H1 (cell line): ENCODE measurements at regions not wholly inside any gene's neighbourhood (a gene's known extent, or its start where the extent isn't known, plus 50 kb on each side); places are given as distances from the start of the nearest gene placed in this dataset.

ENCODE experiments used
- CTCF ChIA-PET: fragments of 300-600 bp; sonication (Branson Sonifier 250); formaldehyde crosslinking; loops from one replicate; lab custom pipeline; 2021; ENCODE audit not compliant: partially characterized antibody; lab: Charles Lee
- POLR2A ChIA-PET: fragments of 300-600 bp; sonication (Branson Sonifier 250); formaldehyde crosslinking; loops from one replicate; lab custom pipeline; 2021; ENCODE audit warnings: inconsistent platforms; ENCODE audit not compliant: partially characterized antibody; lab: Charles Lee
- DNase-seq, 2 experiments: peaks; one replicate each; pipeline versions ENCODE4 v3.0.0 to v3.0.0-alpha.2; 2010 to 2022; ENCODE audit warnings: low spot score in 2 of 2, low read depth in 1 of 2, mixed read lengths in 1 of 2
- FAIRE-seq: peaks from 2 replicates; lab custom pipeline; 2011; peaks lifted over from hg19 to GRCh38; lab: Jason Lieb, UNC
- H2AFZ ChIP-seq: 2 replicates; pipeline ENCODE4 v1.8.1; 2012; ENCODE audit warnings: low read length, inconsistent platforms
- H2AK5ac ChIP-seq: 2 replicates; pipeline ENCODE4 v1.6.1; 2013; ENCODE audit warnings: low read depth, low read length
- H2BK120ac ChIP-seq: replicated peaks from 2 replicates; pipeline ENCODE3; 2013; ENCODE audit warnings: low read depth, low read length, inconsistent platforms
- H2BK12ac ChIP-seq: 2 replicates; pipeline ENCODE4 v1.6.1; 2013; ENCODE audit warnings: low read depth, low read length
- H2BK15ac ChIP-seq: 2 replicates; pipeline ENCODE4 v1.6.1; 2013; ENCODE audit warnings: low read length
- H2BK20ac ChIP-seq: 2 replicates; pipeline ENCODE4 v1.6.1; 2013; ENCODE audit warnings: low read length
- H2BK5ac ChIP-seq: 2 replicates; pipeline ENCODE4 v1.6.1; 2013; ENCODE audit warnings: low read depth, low read length
- H3K14ac ChIP-seq: 2 replicates; pipeline ENCODE4 v1.6.1; 2013; ENCODE audit warnings: inconsistent platforms; ENCODE audit not compliant: insufficient read length
- H3K18ac ChIP-seq: 2 replicates; pipeline ENCODE4 v1.6.1; 2013; ENCODE audit warnings: low read length; ENCODE audit errors: extremely low read depth
- H3K23ac ChIP-seq: 2 replicates; pipeline ENCODE4 v1.6.1; 2013; ENCODE audit warnings: inconsistent platforms; ENCODE audit not compliant: insufficient read length
- H3K23me2 ChIP-seq: 2 replicates; pipeline ENCODE4 v1.6.1; 2013; ENCODE audit warnings: low read depth, low read length
- H3K27ac ChIP-seq: 2 replicates; pipeline ENCODE4 v1.6.1; 2011; ENCODE audit warnings: low read depth, low read length, inconsistent platforms
- H3K27me3 ChIP-seq, 4 experiments: replicated peaks in 1 of 4; 1 replicate in 1 of 4; 2 replicates in 3 of 4; pipeline versions ENCODE4 v1.6.1 to v1.8.1; 2011 to 2013; ENCODE audit warnings: low read length in 3 of 4, mild to moderate bottlenecking in 3 of 4, inconsistent platforms in 2 of 4, mixed read lengths in 2 of 4, moderate library complexity in 1 of 4; ENCODE audit not compliant: control insufficient read depth in 3 of 4, insufficient read depth in 3 of 4; ENCODE audit errors: extremely low read depth in 1 of 4
- H3K36me3 ChIP-seq, 4 experiments: 2 replicates each; pipeline versions ENCODE4 v1.6.1 to v1.8.1; 2011 to 2013; ENCODE audit warnings: mild to moderate bottlenecking in 4 of 4, low read length in 3 of 4, moderate library complexity in 2 of 4, control low read depth in 1 of 4, inconsistent platforms in 1 of 4; ENCODE audit not compliant: insufficient read depth in 4 of 4, control insufficient read depth in 2 of 4
- H3K4ac ChIP-seq: replicated peaks from 2 replicates; pipeline ENCODE3; 2013; ENCODE audit warnings: low read length, low read depth, mixed read lengths, inconsistent platforms; ENCODE audit not compliant: insufficient read length
- H3K4me1 ChIP-seq, 4 experiments: replicated peaks in 1 of 4; 1 replicate in 1 of 4; 2 replicates in 3 of 4; pipeline versions ENCODE4 v1.6.1 to v1.8.1; 2011 to 2013; ENCODE audit warnings: low read length in 3 of 4, inconsistent platforms in 2 of 4, mixed read lengths in 1 of 4; ENCODE audit not compliant: insufficient read depth in 4 of 4, control insufficient read depth in 3 of 4
- H3K4me2 ChIP-seq, 2 experiments: 2 replicates each; pipeline versions ENCODE4 v1.6.1 to v1.8.1; 2011 to 2013; ENCODE audit warnings: low read depth in 2 of 2, low read length in 2 of 2, control low read depth in 1 of 2, inconsistent platforms in 1 of 2, mild to moderate bottlenecking in 1 of 2; ENCODE audit not compliant: insufficient read depth in 1 of 2
- H3K4me3 ChIP-seq, 4 experiments: fragments of 200-600, 300-600 bp in 1 of 4; sonication (generic), shearing (Covaris generic), sonication (Bioruptor Twin) in 1 of 4; 2 replicates each; pipeline versions ENCODE4 v1.5.1 to v1.8.1; 2011 to 2016; ENCODE audit warnings: low read length in 4 of 4, low read depth in 3 of 4, control low read depth in 2 of 4, inconsistent platforms in 2 of 4, mild to moderate bottlenecking in 2 of 4, mixed read lengths in 1 of 4, moderate library complexity in 1 of 4; ENCODE audit not compliant: insufficient read depth in 2 of 4; ENCODE audit errors: extremely low read depth in 1 of 4
- H3K56ac ChIP-seq: replicated peaks from 2 replicates; pipeline ENCODE3; 2013; ENCODE audit warnings: low read depth, mild to moderate bottlenecking, mixed read lengths, low read length, inconsistent platforms; ENCODE audit not compliant: insufficient read length
- H3K79me1 ChIP-seq: 2 replicates; pipeline ENCODE4 v1.6.1; 2013; ENCODE audit warnings: low read depth, low read length, control low read depth
- H3K79me2 ChIP-seq, 2 experiments: 2 replicates each; pipeline versions ENCODE4 v1.6.1 to v1.8.1; 2012 to 2013; ENCODE audit warnings: low read length in 2 of 2, mild to moderate bottlenecking in 2 of 2, inconsistent platforms in 1 of 2; ENCODE audit not compliant: insufficient read depth in 2 of 2, control insufficient read depth in 1 of 2
- H3K9ac ChIP-seq, 4 experiments: replicated peaks in 1 of 4; 1 replicate in 1 of 4; 2 replicates in 3 of 4; pipeline versions ENCODE4 v1.6.1 to v1.8.1; 2011 to 2013; ENCODE audit warnings: low read depth in 3 of 4, low read length in 3 of 4, control low read depth in 2 of 4, mild to moderate bottlenecking in 2 of 4, moderate library complexity in 2 of 4, inconsistent platforms in 1 of 4; ENCODE audit errors: extremely low read depth in 1 of 4
- H3K9me3 ChIP-seq, 2 experiments: 2 replicates each; pipeline versions ENCODE4 v1.6.1 to v1.8.1; 2012 to 2013; ENCODE audit warnings: mild to moderate bottlenecking in 2 of 2, moderate library complexity in 2 of 2, control low read depth in 1 of 2, inconsistent platforms in 1 of 2, low read depth in 1 of 2, low read length in 1 of 2, mixed read lengths in 1 of 2; ENCODE audit not compliant: insufficient read depth in 2 of 2
- H4K20me1 ChIP-seq, 2 experiments: replicated peaks in 1 of 2; 2 replicates each; pipeline versions ENCODE3 to v1.8.1; 2011 to 2013; ENCODE audit warnings: inconsistent platforms in 2 of 2, low read length in 2 of 2, mild to moderate bottlenecking in 1 of 2; ENCODE audit not compliant: insufficient read depth in 2 of 2, control insufficient read depth in 1 of 2
- H4K5ac ChIP-seq: 2 replicates; pipeline ENCODE4 v1.6.1; 2013; ENCODE audit warnings: low read length, low read depth, mixed read lengths, inconsistent platforms; ENCODE audit not compliant: insufficient read length
- H4K8ac ChIP-seq: 2 replicates; pipeline ENCODE4 v1.8.0; 2013; ENCODE audit warnings: mild to moderate bottlenecking, moderate library complexity, low read length, inconsistent platforms; ENCODE audit not compliant: insufficient read depth; ENCODE audit errors: extremely low read depth
- H4K91ac ChIP-seq: replicated peaks from 2 replicates; pipeline ENCODE3; 2013; ENCODE audit warnings: low read length, mixed read lengths, inconsistent platforms; ENCODE audit not compliant: insufficient read length
- EP300 ChIP-seq, 2 experiments: IDR thresholded peaks; 1 replicate in 1 of 2; 2 replicates in 1 of 2; pipeline ENCODE4 v1.6.1; 2011 to 2012; ENCODE audit warnings: low read depth in 2 of 2, low read length in 2 of 2, mild to moderate bottlenecking in 2 of 2, borderline replicate concordance in 1 of 2, inconsistent platforms in 1 of 2, moderate library complexity in 1 of 2
- KDM4A ChIP-seq: IDR thresholded peaks from one replicate; pipeline ENCODE4 v1.7.1; 2012; ENCODE audit warnings: low read depth, mild to moderate bottlenecking, moderate library complexity, low read length, inconsistent platforms; ENCODE audit not compliant: severe bottlenecking
- KDM5A ChIP-seq: fragments of 200-600 bp; IDR thresholded peaks from 2 replicates; pipeline ENCODE4 v1.7.1; 2012; ENCODE audit warnings: mild to moderate bottlenecking, low read length, inconsistent platforms, mixed read lengths
- MAFK ChIP-seq: IDR thresholded peaks from 2 replicates; pipeline ENCODE4 v1.6.1; 2012; ENCODE audit warnings: low read depth, mild to moderate bottlenecking, improper control_type of control experiment, low read length
- PHF8 ChIP-seq: fragments of 200-600 bp; sonication (generic); conservative IDR thresholded peaks from 2 replicates; pipeline ENCODE4 v1.7.1; 2012; ENCODE audit warnings: low read depth, mild to moderate bottlenecking, inconsistent platforms, low read length, moderate library complexity
- TEAD4 ChIP-seq: IDR thresholded peaks from 2 replicates; pipeline ENCODE4 v1.6.1; 2012; ENCODE audit warnings: low read depth, low read length, inconsistent platforms, mixed read lengths
- ZNF274 ChIP-seq: IDR thresholded peaks from 2 replicates; pipeline ENCODE4 v1.7.0; 2012; ENCODE audit warnings: low read length, borderline replicate concordance; ENCODE audit errors: extremely low read depth
- WGBS, 2 experiments: shearing (Covaris generic) in 1 of 2; methylation state at CpG; one replicate each; pipeline versions ENCODE4 v1.1.6 to v1.1.7; 2013 to 2015; ENCODE audit warnings: low lambda C conversion rate in 2 of 2, mixed read lengths in 2 of 2, inconsistent platforms in 1 of 2, low coverage in 1 of 2, missing lambda C conversion rate in 1 of 2; ENCODE audit not compliant: insufficient replicate concordance in 2 of 2, insufficient coverage in 1 of 2, insufficient read length in 1 of 2; ENCODE audit errors: extremely low coverage in 1 of 2, missing lambda C conversion rate in 1 of 2; 5-methylcytosine and 5-hydroxymethylcytosine counted together

DNA sequence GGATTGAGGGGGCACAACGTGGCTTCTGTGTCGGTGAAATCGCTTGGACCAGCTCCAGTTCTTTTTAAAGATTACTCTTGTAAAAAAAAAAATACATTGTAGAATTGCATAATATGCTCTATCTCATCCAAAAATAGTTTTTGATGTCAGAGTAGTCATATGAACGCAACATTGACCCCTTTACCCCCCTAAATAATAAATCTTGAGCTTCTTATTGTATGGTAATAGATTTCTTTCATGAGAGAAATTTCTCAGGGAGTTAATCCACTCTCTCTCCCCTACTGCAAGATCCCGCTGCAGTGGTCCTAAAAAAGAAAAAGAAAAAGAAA, 50.2 kb upstream of the PAIP2B start:
- Histone ChIP-seq H3K4me3 (peak overlapping the region; percentile 49 to 72 (median 64)), H3K23me2 (peaks cover 3% of the 10 kb centered on the region), H3K27me3 (peaks cover 0 to 7% (median 2%) of the 10 kb centered on the region in 4 experiments; a peak in 4 of 7 replicates), H4K91ac (no peak overlapping the region), H2AK5ac (no peak overlapping the region), H2BK12ac (peak overlapping the region; percentile 80; the same call in 1 of the 2 replicates), H3K56ac (no peak overlapping the region), H3K18ac (no peak overlapping the region), H2BK15ac (no peak overlapping the region), H3K23ac (no peak overlapping the region), H2BK20ac (no peak overlapping the region), H3K4me2 (peak overlapping the region; percentile 79 to 88), H3K9me3 (no peaks in the 10 kb centered on the region), H3K79me1 (peaks cover 3% of the 10 kb centered on the region; the same call in 1 of the 2 replicates), H2BK120ac (no peak overlapping the region), H3K9ac (peak overlapping the region in 2 of 4 experiments; percentile 29 to 36; a peak in 2 of 7 replicates), H4K8ac (no peak overlapping the region), H3K14ac (no peak overlapping the region), H4K20me1 (no peaks in the 10 kb centered on the region), H4K5ac (no peak overlapping the region), H3K27ac (no peak overlapping the region), H3K79me2 (peaks cover 0 to 30% of the 10 kb centered on the region in 2 experiments; a peak in 3 of 4 replicates), H2BK5ac (no peak overlapping the region), H3K36me3 (no peaks in the 10 kb centered on the region), H3K4me1 (peaks cover under 1 to 13% (median 7%) of the 10 kb centered on the region in 4 experiments; a peak in 6 of 7 replicates), H2AFZ (0 out of 2 replicates have a peak overlapping the region, but pooled peaks have one; percentile 60), H3K4ac (no peak overlapping the region)
- no peak for FAIRE-seq
- TF ChIP-seq ZNF274 (no peak), KDM4A (no peak), TEAD4 (no peak), MAFK (no peak), EP300 (IDR thresholded peaks at IDR 0.05; ENCODE audit: borderline replicate concordance in 1 of 2, low read depth in 2 of 2, low read length in 2 of 2) (no peak), KDM5A (no peak), PHF8 (no peak)
- ChIA-PET POLR2A (interaction anchor here (0.9 to 1.5 kb wide), 7 partner anchors 17 to 147 kb away, joined by 3 to 5 read pairs (median 3); partner anchors contain the start of genes MCEE, PAIP2B and ZNF638), CTCF (interaction anchor here (0.5 to 3.8 kb wide), 12 partner anchors 10 to 54 kb away, joined by 3 to 16 read pairs (median 4); partner anchors contain the start of gene ZNF638)
- no peak for DNase-seq
- 2% methylated on average over 5 of the region's 5 CpGs; no CpG with 5 or more reads in 1 of the 2 experiments for WGBS, 2 experiments
